Ureter (tissue), 1 donor: ENCODE measurements at regions not wholly inside any gene's neighbourhood (a gene's known extent, or its start where the extent isn't known, plus 50 kb on each side); places are given as distances from the start of the nearest gene placed in this dataset.
"Not testable (repeated sequence)": the region's sequence is repeated elsewhere in the genome, so short reads cannot be mapped to it uniquely, and the experiment has no call there.

Source experiments
- DNase-seq: peaks from one replicate; pipeline ENCODE4 v3.0.0-alpha.2; 2020; ENCODE audit warnings: low spot score
- donor health status: DM: yes; HTN: yes; CAD: no.

GRCh38 chr1:58197811-58198210 lies 348.7 kb downstream of the OMA1 start:
- DNase-seq: no peak

- no peak for DNase-seq
Measured at GRCh38 chr1:58190267-58190988, 356.1 kb downstream of the OMA1 start.

GRCh38 chr1:58189453-58189852 lies 357.1 kb downstream of the OMA1 start:
- DNase-seq: no peak

- DNase-seq: no peak
Measured at GRCh38 chr1:58183286-58183685, 363.2 kb downstream of the OMA1 start.

GRCh38 chr1:58180537-58180936 lies 366.0 kb downstream of the OMA1 start:
- no peak for DNase-seq

GRCh38 chr1:58169160-58169559 lies 377.4 kb downstream of the OMA1 start:
- not testable (repeated sequence) for DNase-seq

GRCh38 chr1:58167131-58167530 lies 379.4 kb downstream of the OMA1 start:
- not testable (repeated sequence) for DNase-seq

GRCh38 chr1:58166417-58166816 lies 380.1 kb downstream of the OMA1 start:
- no peak for DNase-seq

GRCh38 chr1:58165073-58165472 lies 381.5 kb downstream of the OMA1 start:
- no peak for DNase-seq

- DNase-seq: peak; percentile 53
Measured at GRCh38 chr1:58162952-58163550, 383.5 kb downstream of the OMA1 start.

GRCh38 chr1:58159434-58159830 lies 387.1 kb downstream of the OMA1 start:
- DNase-seq: no peak

GRCh38 chr1:58158506-58159433 lies 387.8 kb downstream of the OMA1 start:
- no peak for DNase-seq

GRCh38 chr1:58158016-58158415 lies 388.5 kb downstream of the OMA1 start:
- no peak for DNase-seq

- no peak for DNase-seq
Measured at GRCh38 chr1:58157256-58157655, 389.3 kb downstream of the OMA1 start.

- DNase-seq: no peak
Measured at GRCh38 chr1:58156831-58157230, 389.7 kb downstream of the OMA1 start.

GRCh38 chr1:58156124-58156468 lies 390.4 kb downstream of the OMA1 start:
- no peak for DNase-seq

- DNase-seq: no peak
Measured at GRCh38 chr1:58155418-58156123, 391.0 kb downstream of the OMA1 start.

GRCh38 chr1:58154256-58154655 lies 392.3 kb downstream of the OMA1 start:
- no peak for DNase-seq

- no peak for DNase-seq
Measured at GRCh38 chr1:58152697-58153096, 393.8 kb downstream of the OMA1 start.

GRCh38 chr1:58149271-58149812 lies 397.2 kb downstream of the OMA1 start:
- no peak for DNase-seq

- no peak for DNase-seq
Measured at GRCh38 chr1:58144698-58145270, 401.7 kb downstream of the OMA1 start.
